GM13976 (cell line): ENCODE measurements at regions not wholly inside any gene's neighbourhood (a gene's known extent, or its start where the extent isn't known, plus 50 kb on each side); places are given as distances from the start of the nearest gene placed in this dataset.

ENCODE experiments used
- DNase-seq: peaks from one replicate; pipeline ENCODE4 v3.0.0; 2012; ENCODE audit warnings: low spot score
- CTCF ChIP-seq: IDR thresholded peaks from 2 replicates; pipeline ENCODE4 v1.5.1; 2012; ENCODE audit warnings: borderline replicate concordance, mild to moderate bottlenecking; ENCODE audit not compliant: insufficient read depth; ENCODE audit errors: extremely low read depth, missing control alignments, control extremely low read depth
- in situ Hi-C: fragments of 300-500 bp; cut with MboI; formaldehyde crosslinking; loops from one replicate; pipeline ENCODE4 v1.12.0; 2022; ENCODE audit warnings: low sequenced_read_pairs, mixed read lengths, inconsistent platforms; ENCODE audit not compliant: unreplicated experiment

- in situ Hi-C loops, result no loop called here
- DNase-seq, result no peak
- TF ChIP-seq CTCF, result no peak
Measured at GRCh38 chr2:107007927-107008326, 122.0 kb upstream of the ST6GAL2 start.

- in situ Hi-C loops, result no loop called here
- DNase-seq, result no peak
- no peak for TF ChIP-seq CTCF
Measured at GRCh38 chr2:107008843-107009242, 122.9 kb upstream of the ST6GAL2 start.

GRCh38 chr2:107009275-107009674 is 123.3 kb upstream of the ST6GAL2 start:
- no peak for TF ChIP-seq CTCF
- in situ Hi-C loops, result no loop called here
- DNase-seq, result no peak

- TF ChIP-seq CTCF, result no peak
- in situ Hi-C loops, result no loop called here
- no peak for DNase-seq
Measured at GRCh38 chr2:107012714-107013306, 126.8 kb upstream of the ST6GAL2 start.

GRCh38 chr2:107013884-107014283 is 127.9 kb upstream of the ST6GAL2 start:
- TF ChIP-seq CTCF, result no peak
- in situ Hi-C loops, result no loop called here
- no peak for DNase-seq

- in situ Hi-C loops, result no loop called here
- no peak for TF ChIP-seq CTCF
- no peak for DNase-seq
Measured at GRCh38 chr2:107018366-107018765, 132.4 kb upstream of the ST6GAL2 start.
